ENCODE measurements at regions not wholly inside any gene's neighbourhood (a gene's known extent, or its start where the extent isn't known, plus 50 kb on each side); places are given as distances from the start of the nearest gene placed in this dataset.
"Not testable (repeated sequence)": the region's sequence is repeated elsewhere in the genome, so short reads cannot be mapped to it uniquely, and the experiment has no call there.

GRCh38 chr2:235224410-235224809, 269.4 kb upstream of the AGAP1 start:
- H3K27me3 ChIP-seq (ENCODE audit: low read depth, low read length) = no peaks in the 10 kb centered on the region
- no peak overlapping the region for H3K4me3 ChIP-seq (ENCODE audit: low read depth in 1 of 2, low read length in 2 of 2)
- H3K4me1 ChIP-seq (ENCODE audit: control insufficient read depth in 1 of 2, insufficient read depth in 2 of 2, low read length in 2 of 2) = no peaks in the 10 kb centered on the region
- H3K27ac ChIP-seq (ENCODE audit: low read length) = no peak overlapping the region
- no peaks in the 10 kb centered on the region for H3K9me3 ChIP-seq (ENCODE audit: control insufficient read depth in 1 of 2, low read length in 2 of 2)
- no peaks in the 10 kb centered on the region for H3K36me3 ChIP-seq (ENCODE audit: control insufficient read depth in 1 of 2, insufficient read depth in 2 of 2, low read length in 2 of 2)

DNA sequence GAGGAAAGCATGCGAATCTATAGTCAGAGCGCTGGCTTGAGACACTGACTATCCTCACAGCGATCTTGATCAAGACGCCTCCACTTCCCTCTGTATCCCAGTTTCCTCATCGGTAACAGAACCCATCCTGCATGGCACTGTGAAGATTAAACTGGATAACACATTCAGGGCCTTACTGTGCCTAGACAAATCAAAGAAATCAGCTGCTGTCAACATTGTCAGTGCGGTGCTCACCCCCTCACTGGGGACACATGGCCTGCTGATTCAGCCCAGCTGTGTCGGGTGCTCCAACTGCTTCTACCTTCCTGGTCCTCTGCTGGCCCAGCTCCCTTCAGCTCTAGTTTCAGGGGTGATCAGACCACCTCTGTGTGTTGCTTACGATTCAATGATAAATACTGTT, 268.6 kb upstream of the AGAP1 start:
- H3K9me3 ChIP-seq (ENCODE audit: control insufficient read depth in 1 of 2, low read length in 2 of 2) = no peaks in the 10 kb centered on the region
- H3K36me3 ChIP-seq (ENCODE audit: control insufficient read depth in 1 of 2, insufficient read depth in 2 of 2, low read length in 2 of 2) = no peaks in the 10 kb centered on the region
- no peak overlapping the region for H3K27ac ChIP-seq (ENCODE audit: low read length)
- no peak overlapping the region for H3K4me3 ChIP-seq (ENCODE audit: low read depth in 1 of 2, low read length in 2 of 2)
- H3K27me3 ChIP-seq (ENCODE audit: low read depth, low read length) = no peaks in the 10 kb centered on the region
- H3K4me1 ChIP-seq (ENCODE audit: control insufficient read depth in 1 of 2, insufficient read depth in 2 of 2, low read length in 2 of 2) = no peaks in the 10 kb centered on the region

- H3K9me3 ChIP-seq (ENCODE audit: control insufficient read depth in 1 of 2, low read length in 2 of 2) = no peaks in the 10 kb centered on the region
- no peaks in the 10 kb centered on the region for H3K4me1 ChIP-seq (ENCODE audit: control insufficient read depth in 1 of 2, insufficient read depth in 2 of 2, low read length in 2 of 2)
- no peaks in the 10 kb centered on the region for H3K36me3 ChIP-seq (ENCODE audit: control insufficient read depth in 1 of 2, insufficient read depth in 2 of 2, low read length in 2 of 2)
- no peak overlapping the region for H3K4me3 ChIP-seq (ENCODE audit: low read depth in 1 of 2, low read length in 2 of 2)
- H3K27me3 ChIP-seq (ENCODE audit: low read depth, low read length) = no peaks in the 10 kb centered on the region
- H3K27ac ChIP-seq (ENCODE audit: low read length) = no peak overlapping the region
These were observed 266.3 kb upstream of the AGAP1 start for GRCh38 chr2:235227590-235227989.

DNA sequence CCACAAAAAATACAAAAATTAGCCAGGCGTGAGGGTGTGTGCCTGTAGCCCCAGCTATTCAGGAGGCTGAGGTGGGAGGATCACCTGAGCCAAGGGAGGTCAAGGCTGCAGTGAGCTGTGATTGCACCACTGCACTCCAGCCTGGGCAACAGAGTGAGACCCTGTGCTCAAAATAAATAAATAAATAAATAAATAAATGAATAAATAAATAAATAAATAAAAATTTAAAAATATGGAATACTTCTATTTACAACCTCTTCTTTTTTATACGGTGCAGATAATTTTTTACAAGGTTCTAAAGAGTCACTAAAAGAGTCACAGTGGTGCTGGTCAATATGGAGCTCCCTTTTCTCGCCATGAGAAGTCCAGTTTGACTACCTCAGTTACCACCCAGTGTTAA, 265.4 kb upstream of the AGAP1 start:
- not testable (repeated sequence) for H3K4me1 ChIP-seq (ENCODE audit: control insufficient read depth in 1 of 2, insufficient read depth in 2 of 2, low read length in 2 of 2); H3K27me3 ChIP-seq (ENCODE audit: low read depth, low read length); H3K36me3 ChIP-seq (ENCODE audit: control insufficient read depth in 1 of 2, insufficient read depth in 2 of 2, low read length in 2 of 2)

DNA sequence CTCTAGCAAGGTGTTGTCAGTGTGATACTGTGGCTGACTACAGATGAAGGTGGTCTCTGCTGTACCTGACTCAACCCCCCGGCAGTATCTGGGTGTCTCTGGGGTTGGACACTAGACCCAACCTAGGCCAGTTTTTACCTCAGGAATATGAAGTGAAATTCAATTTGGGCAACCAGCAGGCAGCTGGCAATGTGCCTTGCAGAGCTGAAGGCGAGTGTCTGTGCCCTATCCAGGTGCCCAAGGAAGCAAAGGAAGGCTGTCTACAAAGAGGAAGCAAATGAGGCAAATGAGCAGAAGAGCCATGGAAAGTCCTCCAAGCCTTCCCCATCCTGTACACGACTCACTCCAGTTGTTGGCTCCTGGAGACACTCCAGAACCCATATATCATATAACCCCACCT, 264.6 kb upstream of the AGAP1 start:
- Histone ChIP-seq H3K4me1 (ENCODE audit: control insufficient read depth in 1 of 2, insufficient read depth in 2 of 2, low read length in 2 of 2) (no peaks in the 10 kb centered on the region), H3K9me3 (ENCODE audit: control insufficient read depth in 1 of 2, low read length in 2 of 2) (no peaks in the 10 kb centered on the region), H3K27me3 (ENCODE audit: low read depth, low read length) (no peaks in the 10 kb centered on the region), H3K27ac (ENCODE audit: low read length) (no peak overlapping the region), H3K36me3 (ENCODE audit: control insufficient read depth in 1 of 2, insufficient read depth in 2 of 2, low read length in 2 of 2) (no peaks in the 10 kb centered on the region), H3K4me3 (ENCODE audit: low read depth in 1 of 2, low read length in 2 of 2) (no peak overlapping the region)

More for the DNA sequence above, 265.4 kb upstream of the AGAP1 start:
- not testable (repeated sequence) for H3K27ac ChIP-seq (ENCODE audit: low read length); H3K9me3 ChIP-seq (ENCODE audit: control insufficient read depth in 1 of 2, low read length in 2 of 2); H3K4me3 ChIP-seq (ENCODE audit: low read depth in 1 of 2, low read length in 2 of 2)

DNA sequence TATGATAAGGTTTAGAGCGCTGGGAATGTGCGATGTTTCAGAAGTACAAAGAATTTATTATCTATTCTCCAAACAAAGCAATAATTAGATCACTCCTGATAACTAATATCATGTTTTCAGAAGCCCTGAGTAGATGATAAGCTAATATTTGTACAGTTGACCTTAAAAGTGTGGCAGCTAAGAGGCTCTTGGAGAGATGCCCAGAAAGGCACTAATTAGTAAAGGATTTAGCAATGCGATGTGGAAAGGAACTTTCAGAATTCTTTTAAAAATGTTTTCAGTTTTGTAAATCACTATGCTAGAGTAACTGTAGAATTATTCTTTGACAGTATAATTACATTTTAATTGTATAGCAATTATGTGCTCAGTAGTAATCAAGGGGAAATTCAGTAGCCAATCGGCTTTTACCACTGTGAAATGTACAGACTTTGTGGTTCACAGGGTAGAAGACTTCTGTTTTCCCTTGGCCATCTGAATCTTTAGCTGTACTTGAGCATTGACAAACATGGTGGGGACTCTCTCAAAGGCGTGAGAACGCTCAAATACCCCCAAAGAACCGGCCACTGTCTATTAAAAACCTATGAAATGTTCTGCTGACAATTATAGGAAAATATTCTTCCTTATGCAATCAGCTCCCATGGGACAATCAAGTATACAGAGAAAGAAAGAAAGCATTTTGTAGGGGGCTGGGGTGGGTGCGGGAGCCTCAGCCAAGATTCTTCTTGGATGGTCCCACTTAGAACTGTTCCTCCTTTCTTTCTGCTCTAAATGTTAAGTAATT, 262.8 kb upstream of the AGAP1 start:
- no peaks in the 10 kb centered on the region for H3K27me3 ChIP-seq (ENCODE audit: low read depth, low read length)
- no peaks in the 10 kb centered on the region for H3K4me1 ChIP-seq (ENCODE audit: control insufficient read depth in 1 of 2, insufficient read depth in 2 of 2, low read length in 2 of 2)
- no peak overlapping the region for H3K27ac ChIP-seq (ENCODE audit: low read length)
- no peaks in the 10 kb centered on the region for H3K36me3 ChIP-seq (ENCODE audit: control insufficient read depth in 1 of 2, insufficient read depth in 2 of 2, low read length in 2 of 2)
- no peaks in the 10 kb centered on the region for H3K9me3 ChIP-seq (ENCODE audit: control insufficient read depth in 1 of 2, low read length in 2 of 2)
- no peak overlapping the region for H3K4me3 ChIP-seq (ENCODE audit: low read depth in 1 of 2, low read length in 2 of 2)

DNA sequence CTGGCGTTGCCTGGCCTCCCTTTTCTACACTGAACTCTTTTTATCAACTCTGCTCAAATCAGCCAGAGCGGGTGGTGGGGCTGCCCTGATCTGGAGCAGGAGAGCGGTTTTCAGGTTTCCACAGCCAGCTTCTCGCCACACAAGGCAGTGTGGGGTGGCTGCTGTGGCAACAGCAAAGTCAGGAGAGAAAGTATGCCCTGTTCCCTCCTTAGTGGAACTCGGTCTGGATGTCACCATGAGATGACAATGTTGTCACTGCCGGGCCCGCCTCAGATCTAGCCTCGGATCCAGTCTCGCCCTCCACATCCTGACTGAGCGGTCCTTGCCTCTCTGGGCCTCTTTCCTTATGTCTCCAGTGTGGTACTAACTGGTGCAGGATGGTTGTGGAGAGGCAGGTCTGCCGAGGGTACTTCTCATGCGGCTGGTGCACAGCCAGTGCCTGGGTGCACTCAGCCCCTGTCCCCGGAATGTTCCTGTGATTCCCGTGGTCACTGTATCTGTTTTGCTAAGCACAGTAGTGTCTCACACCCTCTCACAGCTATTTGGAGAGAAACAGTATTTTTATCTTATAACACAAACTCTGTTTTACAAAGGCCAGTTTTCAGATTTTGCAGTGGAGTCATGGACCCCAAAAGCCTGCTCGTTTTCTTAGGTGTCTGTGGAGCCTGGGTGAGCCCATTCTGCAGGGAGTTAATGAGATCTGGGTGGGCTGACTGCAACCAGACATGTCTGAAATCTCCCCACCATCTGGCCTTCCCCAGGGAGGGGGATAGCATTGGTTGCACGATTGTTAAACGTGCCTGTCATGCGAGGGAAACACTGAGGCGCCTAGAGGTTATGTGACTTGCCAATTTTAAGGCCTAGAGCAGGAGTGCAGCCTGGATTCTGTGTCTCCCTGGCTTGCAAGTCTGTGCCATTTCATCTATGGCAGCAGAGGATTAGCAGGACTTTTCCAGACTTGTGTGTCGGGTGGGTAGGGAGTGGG, 261.1 kb upstream of the AGAP1 start:
- H3K27ac ChIP-seq (ENCODE audit: low read length) = no peak overlapping the region
- H3K9me3 ChIP-seq (ENCODE audit: control insufficient read depth in 1 of 2, low read length in 2 of 2) = no peaks in the 10 kb centered on the region
- peaks cover 0 to under 1% of the 10 kb centered on the region in 2 donors for H3K4me1 ChIP-seq (ENCODE audit: control insufficient read depth in 1 of 2, insufficient read depth in 2 of 2, low read length in 2 of 2)
- H3K36me3 ChIP-seq (ENCODE audit: control insufficient read depth in 1 of 2, insufficient read depth in 2 of 2, low read length in 2 of 2) = no peaks in the 10 kb centered on the region
- H3K27me3 ChIP-seq (ENCODE audit: low read depth, low read length) = no peaks in the 10 kb centered on the region
- H3K4me3 ChIP-seq (ENCODE audit: low read depth in 1 of 2, low read length in 2 of 2) = no peak overlapping the region

GRCh38 chr2:235234736-235235135, 259.1 kb upstream of the AGAP1 start:
- H3K36me3 ChIP-seq (ENCODE audit: control insufficient read depth in 1 of 2, insufficient read depth in 2 of 2, low read length in 2 of 2) = no peaks in the 10 kb centered on the region
- no peaks in the 10 kb centered on the region for H3K27me3 ChIP-seq (ENCODE audit: low read depth, low read length)
- no peak overlapping the region for H3K4me3 ChIP-seq (ENCODE audit: low read depth in 1 of 2, low read length in 2 of 2)
- H3K9me3 ChIP-seq (ENCODE audit: control insufficient read depth in 1 of 2, low read length in 2 of 2) = no peaks in the 10 kb centered on the region
- no peak overlapping the region for H3K27ac ChIP-seq (ENCODE audit: low read length)
- peaks cover 0 to 11% of the 10 kb centered on the region in 2 donors for H3K4me1 ChIP-seq (ENCODE audit: control insufficient read depth in 1 of 2, insufficient read depth in 2 of 2, low read length in 2 of 2)

DNA sequence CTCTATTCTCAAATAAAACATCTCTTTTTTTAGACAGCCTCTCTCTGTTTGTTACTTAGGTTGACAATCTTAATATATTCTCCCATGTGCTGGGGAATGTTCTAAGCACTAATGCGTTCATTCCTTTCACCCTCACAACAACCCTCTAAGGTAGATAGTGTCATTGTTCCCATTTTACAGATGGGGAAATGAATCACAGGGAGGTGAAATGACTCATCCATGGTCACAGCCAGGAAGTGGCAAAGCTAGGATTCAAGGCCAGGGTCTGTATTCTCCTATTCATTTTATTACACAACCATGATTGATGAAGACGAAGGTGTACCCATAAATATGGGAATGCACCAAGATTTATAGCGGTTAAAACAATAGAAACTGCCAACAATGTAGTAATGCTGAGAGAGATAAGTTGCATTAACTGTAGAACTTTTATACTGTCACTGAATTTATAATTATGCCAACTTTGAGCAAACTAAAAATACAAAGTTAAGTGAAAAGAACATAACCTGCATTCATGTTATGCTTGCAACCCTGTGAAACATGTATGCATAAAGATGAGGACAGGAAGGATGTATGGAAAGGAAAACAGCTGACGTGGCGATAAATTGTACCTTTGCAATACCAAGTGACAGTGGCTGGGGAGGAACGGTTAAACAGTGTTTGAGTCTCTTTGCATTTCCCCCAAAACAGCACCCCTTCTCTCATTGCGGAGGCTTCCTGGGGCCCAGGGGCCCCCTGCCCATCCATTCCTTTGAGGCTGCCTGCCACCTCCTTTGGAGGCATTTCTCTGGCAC, 257.7 kb upstream of the AGAP1 start:
- Histone ChIP-seq H3K9me3 (ENCODE audit: control insufficient read depth in 1 of 2, low read length in 2 of 2) (no peaks in the 10 kb centered on the region), H3K36me3 (ENCODE audit: control insufficient read depth in 1 of 2, insufficient read depth in 2 of 2, low read length in 2 of 2) (no peaks in the 10 kb centered on the region), H3K4me3 (ENCODE audit: low read depth in 1 of 2, low read length in 2 of 2) (no peak overlapping the region), H3K4me1 (ENCODE audit: control insufficient read depth in 1 of 2, insufficient read depth in 2 of 2, low read length in 2 of 2) (peaks cover 0 to 11% of the 10 kb centered on the region in 2 donors), H3K27me3 (ENCODE audit: low read depth, low read length) (no peaks in the 10 kb centered on the region), H3K27ac (ENCODE audit: low read length) (no peak overlapping the region)

GRCh38 chr2:235238537-235238936, 255.3 kb upstream of the AGAP1 start:
- Histone ChIP-seq H3K27me3 (ENCODE audit: low read depth, low read length) (no peaks in the 10 kb centered on the region), H3K36me3 (ENCODE audit: control insufficient read depth in 1 of 2, insufficient read depth in 2 of 2, low read length in 2 of 2) (no peaks in the 10 kb centered on the region), H3K27ac (ENCODE audit: low read length) (no peak overlapping the region), H3K4me1 (ENCODE audit: control insufficient read depth in 1 of 2, insufficient read depth in 2 of 2, low read length in 2 of 2) (peaks cover 0 to 11% of the 10 kb centered on the region in 2 donors), H3K4me3 (ENCODE audit: low read depth in 1 of 2, low read length in 2 of 2) (no peak overlapping the region), H3K9me3 (ENCODE audit: control insufficient read depth in 1 of 2, low read length in 2 of 2) (no peaks in the 10 kb centered on the region)

DNA sequence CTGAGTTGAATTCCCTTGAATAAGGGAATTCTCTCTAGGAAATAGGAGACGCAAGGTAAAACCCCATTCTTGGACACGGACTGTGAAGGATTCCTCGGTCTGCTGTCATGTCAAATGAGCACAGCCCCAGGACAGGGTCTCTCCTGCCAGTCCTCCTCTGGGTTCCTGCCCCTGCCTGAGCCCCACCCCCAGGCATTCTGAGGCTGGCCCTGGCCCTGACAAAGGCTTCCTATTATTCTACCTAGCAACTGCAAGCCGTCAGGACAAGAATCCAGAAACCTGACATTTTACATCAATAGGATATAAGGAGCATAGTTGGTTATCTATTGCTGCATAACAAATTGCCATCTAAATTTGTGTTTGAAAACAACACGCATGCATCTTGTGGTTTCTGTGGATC, 253.3 kb upstream of the AGAP1 start:
- H3K36me3 ChIP-seq (ENCODE audit: control insufficient read depth in 1 of 2, insufficient read depth in 2 of 2, low read length in 2 of 2) = peaks cover 0 to 5% of the 10 kb centered on the region in 2 donors
- H3K27ac ChIP-seq (ENCODE audit: low read length) = no peak overlapping the region
- peaks cover 6% of the 10 kb centered on the region for H3K27me3 ChIP-seq (ENCODE audit: low read depth, low read length)
- H3K4me3 ChIP-seq (ENCODE audit: low read depth in 1 of 2, low read length in 2 of 2) = no peak overlapping the region
- H3K9me3 ChIP-seq (ENCODE audit: control insufficient read depth in 1 of 2, low read length in 2 of 2) = no peaks in the 10 kb centered on the region
- peaks cover 0 to 15% of the 10 kb centered on the region in 2 donors for H3K4me1 ChIP-seq (ENCODE audit: control insufficient read depth in 1 of 2, insufficient read depth in 2 of 2, low read length in 2 of 2)

All from muscle layer of duodenum (tissue), 2 donors.